Endodermal cell (in vitro differentiated cells): ENCODE measurements at regions not wholly inside any gene's neighbourhood (a gene's known extent, or its start where the extent isn't known, plus 50 kb on each side); places are given as distances from the start of the nearest gene placed in this dataset.

Experiments used
- DNase-seq: peaks from one replicate; pipeline ENCODE4 v3.0.0-alpha.2; 2017
- H3K27ac ChIP-seq: 2 replicates; pipeline ENCODE4 v1.5.1; 2013; ENCODE audit warnings: mild to moderate bottlenecking, low read depth, low read length, moderate library complexity
- H3K27me3 ChIP-seq: 2 replicates; pipeline ENCODE4 v1.6.1; 2013; ENCODE audit warnings: mild to moderate bottlenecking, low read length, moderate library complexity; ENCODE audit not compliant: insufficient read depth, control insufficient read depth, poor library complexity, severe bottlenecking
- H3K36me3 ChIP-seq: 2 replicates; pipeline ENCODE4 v1.7.0; 2013; ENCODE audit warnings: mild to moderate bottlenecking, low read length, moderate library complexity; ENCODE audit not compliant: control insufficient read depth, insufficient read depth
- H3K4me1 ChIP-seq: one replicate; pipeline ENCODE4 v1.7.0; 2013; ENCODE audit warnings: low read length; ENCODE audit not compliant: control insufficient read depth, insufficient read depth
- H3K4me3 ChIP-seq: 2 replicates; pipeline ENCODE4 v1.5.1; 2013; ENCODE audit warnings: mild to moderate bottlenecking, low read length, moderate library complexity
- H3K9ac ChIP-seq: 2 replicates; pipeline ENCODE4 v1.6.1; 2013; ENCODE audit warnings: mild to moderate bottlenecking, low read length, moderate library complexity; ENCODE audit not compliant: poor library complexity, severe bottlenecking; ENCODE audit errors: extremely low read depth
- H3K9me3 ChIP-seq: 2 replicates; pipeline ENCODE4 v1.6.1; 2013; ENCODE audit warnings: mild to moderate bottlenecking, low read length, moderate library complexity; ENCODE audit not compliant: control insufficient read depth
- H3K27ac Mint-ChIP-seq: 2 replicates; pipeline ENCODE4 v1.8.0; 2020; ENCODE audit warnings: mixed read lengths
- H3K27me3 Mint-ChIP-seq: 2 replicates; pipeline ENCODE4 v1.8.0; 2021; ENCODE audit warnings: mild to moderate bottlenecking, mixed read lengths; ENCODE audit not compliant: insufficient read depth
- H3K36me3 Mint-ChIP-seq: 2 replicates; pipeline ENCODE4 v1.8.0; 2020; ENCODE audit warnings: low read depth, mixed read lengths
- H3K4me1 Mint-ChIP-seq: 2 replicates; pipeline ENCODE4 v1.8.0; 2020; ENCODE audit warnings: mixed read lengths
- H3K4me3 Mint-ChIP-seq: 2 replicates; pipeline ENCODE4 v1.8.0; 2020; ENCODE audit warnings: mild to moderate bottlenecking, moderate library complexity, mixed read lengths
- H3K9me3 Mint-ChIP-seq: 2 replicates; pipeline ENCODE4 v1.8.0; 2020; ENCODE audit warnings: mild to moderate bottlenecking, mixed read lengths
- CTCF ChIP-seq: fragments of 200-600 bp; sonication (generic); conservative IDR thresholded peaks from 2 replicates; pipeline ENCODE4 v1.5.0; 2021; ENCODE audit warnings: antibody characterized with exemption, mild to moderate bottlenecking
- WGBS, 2 experiments: methylation state at CpG; one replicate each; pipeline versions ENCODE4 v1.1.5 to v1.1.7; 2013; ENCODE audit warnings: missing lambda C conversion rate in 2 of 2, mixed read lengths in 1 of 2; ENCODE audit not compliant: insufficient coverage in 1 of 2, insufficient read length in 1 of 2; 5-methylcytosine and 5-hydroxymethylcytosine counted together

GRCh38 chrX:17299206-17299605 lies 75.8 kb upstream of the NHS start:
- Histone ChIP-seq H3K27ac (no peak overlapping the region), H3K9ac (no peak overlapping the region), H3K4me1 (no peaks in the 10 kb centered on the region), H3K36me3 (no peaks in the 10 kb centered on the region), H3K27me3 (no peaks in the 10 kb centered on the region), H3K9me3 (no peaks in the 10 kb centered on the region), H3K4me3 (no peak overlapping the region)
- Mint-ChIP-seq H3K4me1 (no peaks in the 10 kb centered on the region), H3K27ac (no peak overlapping the region), H3K4me3 (no peak overlapping the region), H3K27me3 (no peaks in the 10 kb centered on the region), H3K9me3 (peaks cover 12% of the 10 kb centered on the region), H3K36me3 (no peaks in the 10 kb centered on the region)
- 96 to 97% methylated on average over 5 of the region's 5 CpGs for WGBS, 2 experiments
- no peak for TF ChIP-seq CTCF
- no peak for DNase-seq

- Histone ChIP-seq H3K9me3 (no peaks in the 10 kb centered on the region), H3K27me3 (no peaks in the 10 kb centered on the region), H3K9ac (no peak overlapping the region), H3K4me1 (no peaks in the 10 kb centered on the region), H3K36me3 (no peaks in the 10 kb centered on the region), H3K27ac (no peak overlapping the region), H3K4me3 (no peak overlapping the region)
- H3K9me3 Mint-ChIP-seq, result peaks cover 4% of the 10 kb centered on the region
- H3K36me3 Mint-ChIP-seq, result no peaks in the 10 kb centered on the region
- whole genome bisulfite sequencing, 2 experiments, result 92% methylated on average over 4 of the region's 4 CpGs; no CpG with 5 or more reads in 1 of the 2 experiments
- no peak overlapping the region for H3K27ac Mint-ChIP-seq
- peaks cover 1% of the 10 kb centered on the region for H3K27me3 Mint-ChIP-seq
- no peaks in the 10 kb centered on the region for H3K4me1 Mint-ChIP-seq
- H3K4me3 Mint-ChIP-seq, result no peak overlapping the region
- no peak for DNase-seq
- TF ChIP-seq CTCF, result peak; percentile 48
These were observed 51.6 kb upstream of the NHS start for GRCh38 chrX:17323397-17323796.
